IMR-90 (cell line): ENCODE measurements at regions not wholly inside any gene's neighbourhood (a gene's known extent, or its start where the extent isn't known, plus 50 kb on each side); places are given as distances from the start of the nearest gene placed in this dataset.
A peak's percentile ranks its signal among the peaks of the same experiment; 100 is the strongest.

Experiments
- ATAC-seq: fragments of 200-7000 bp; cut with Tn5 transposase; 2 replicates; pipeline ENCODE4 v1.9.1; 2020; ENCODE audit warnings: low read depth, mild to moderate bottlenecking, moderate library complexity
- BruUV-seq: library from RNA; stranded (reverse); fragments of 400-500 nt; replicated peaks from 2 replicates; lab custom pipeline; 2021; lab: Mats Ljungman, UMichigan
- CTCF ChIA-PET: fragments of 300-600 bp; formaldehyde crosslinking; extraction: SDS; loops from one replicate; lab custom pipeline; 2021; ENCODE audit warnings: antibody characterized with exemption; lab: Yijun Ruan, JAX
- POLR2A ChIA-PET: fragments of 300-600 bp; sonication (Branson Sonifier 250); formaldehyde crosslinking; loops from one replicate; lab custom pipeline; 2022; ENCODE audit warnings: antibody characterized with exemption; ENCODE audit not compliant: unreplicated experiment; lab: Charles Lee
- DNase-seq: peaks from one replicate; pipeline ENCODE4 v3.0.0; 2013
- H2AFZ ChIP-seq: replicated peaks from 2 replicates; pipeline ENCODE3; 2013; ENCODE audit warnings: low read length, mild to moderate bottlenecking; ENCODE audit not compliant: poor library complexity
- H2AK5ac ChIP-seq: 2 replicates; pipeline ENCODE4 v1.6.1; 2013; ENCODE audit warnings: low read depth, low read length, inconsistent platforms
- H2AK9ac ChIP-seq: replicated peaks from 2 replicates; pipeline ENCODE3; 2013; ENCODE audit warnings: mild to moderate bottlenecking, low read depth, low read length, moderate library complexity; ENCODE audit not compliant: poor library complexity
- H2BK120ac ChIP-seq: 2 replicates; pipeline ENCODE4 v1.6.1; 2013; ENCODE audit warnings: low read depth, low read length, inconsistent platforms
- H2BK15ac ChIP-seq: 3 replicates; pipeline ENCODE4 v1.6.1; 2013; ENCODE audit warnings: low read depth, low read length, inconsistent platforms
- H2BK20ac ChIP-seq: 2 replicates; pipeline ENCODE4 v1.6.1; 2013; ENCODE audit warnings: low read depth, mild to moderate bottlenecking, inconsistent platforms, low read length, moderate library complexity
- H2BK5ac ChIP-seq: 2 replicates; pipeline ENCODE4 v1.6.1; 2013; ENCODE audit warnings: mild to moderate bottlenecking, low read depth, low read length, inconsistent platforms; ENCODE audit not compliant: poor library complexity, severe bottlenecking
- H3K14ac ChIP-seq: replicated peaks from 2 replicates; pipeline ENCODE4 v1.6.1; 2013; ENCODE audit warnings: low read depth, low read length, inconsistent platforms
- H3K18ac ChIP-seq: 2 replicates; pipeline ENCODE4 v1.6.1; 2013; ENCODE audit warnings: low read depth, low read length, control low read depth
- H3K23ac ChIP-seq: 2 replicates; pipeline ENCODE4 v1.6.1; 2013; ENCODE audit warnings: low read depth, low read length, inconsistent platforms
- H3K27ac ChIP-seq: 2 replicates; pipeline ENCODE4 v1.5.1; 2013; ENCODE audit warnings: mild to moderate bottlenecking, control low read depth, low read length; ENCODE audit not compliant: insufficient read depth
- H3K27me3 ChIP-seq: 2 replicates; pipeline ENCODE4 v1.6.1; 2013; ENCODE audit warnings: low read length; ENCODE audit not compliant: control insufficient read depth, insufficient read depth
- H3K36me3 ChIP-seq: 2 replicates; pipeline ENCODE4 v1.6.1; 2013; ENCODE audit warnings: low read length, mixed read lengths; ENCODE audit not compliant: control insufficient read depth, insufficient read depth
- H3K4ac ChIP-seq: 2 replicates; pipeline ENCODE4 v1.6.1; 2013; ENCODE audit warnings: low read depth, low read length, inconsistent platforms
- H3K4me1 ChIP-seq: 2 replicates; pipeline ENCODE4 v1.6.1; 2013; ENCODE audit warnings: low read length, mixed read lengths; ENCODE audit not compliant: control insufficient read depth, insufficient read depth
- H3K4me2 ChIP-seq: 2 replicates; pipeline ENCODE4 v1.6.1; 2013; ENCODE audit warnings: low read depth, mild to moderate bottlenecking, control low read depth, low read length, moderate library complexity
- H3K4me3 ChIP-seq: 2 replicates; pipeline ENCODE4 v1.5.1; 2013; ENCODE audit warnings: low read depth, mild to moderate bottlenecking, control low read depth, low read length, moderate library complexity; ENCODE audit not compliant: insufficient read depth
- H3K56ac ChIP-seq: 2 replicates; pipeline ENCODE4 v1.6.1; 2013; ENCODE audit warnings: low read length, inconsistent platforms; ENCODE audit not compliant: insufficient read depth; ENCODE audit errors: extremely low read depth
- H3K79me1 ChIP-seq, 2 experiments: 2 replicates each; pipeline ENCODE4 v1.6.1; 2013; ENCODE audit warnings: low read length in 2 of 2, inconsistent platforms in 1 of 2, low read depth in 1 of 2
- H3K9ac ChIP-seq: 2 replicates; pipeline ENCODE4 v1.6.1; 2013; ENCODE audit warnings: low read depth, low read length, control low read depth
- H3K9me1 ChIP-seq: 2 replicates; pipeline ENCODE4 v1.6.1; 2013; ENCODE audit warnings: low read length, inconsistent platforms; ENCODE audit not compliant: insufficient read depth
- H3K9me3 ChIP-seq: 2 replicates; pipeline ENCODE4 v1.6.1; 2013; ENCODE audit warnings: low read length; ENCODE audit not compliant: control insufficient read depth, insufficient read depth
- H4K20me1 ChIP-seq: 2 replicates; pipeline ENCODE4 v1.6.1; 2013; ENCODE audit warnings: low read length, inconsistent platforms; ENCODE audit not compliant: insufficient read depth
- H4K5ac ChIP-seq: 2 replicates; pipeline ENCODE4 v1.6.1; 2013; ENCODE audit warnings: mild to moderate bottlenecking, low read depth, low read length, control low read depth
- H4K8ac ChIP-seq, 2 experiments: 2 replicates each; pipeline ENCODE4 v1.6.1; 2013; ENCODE audit warnings: low read depth in 2 of 2, low read length in 2 of 2, control low read depth in 1 of 2, inconsistent platforms in 1 of 2
- H4K91ac ChIP-seq: 2 replicates; pipeline ENCODE4 v1.6.1; 2013; ENCODE audit warnings: low read depth, low read length, inconsistent platforms; ENCODE audit not compliant: insufficient read depth
- FOS ChIP-seq: fragments of 150-350 bp; IDR thresholded peaks from 2 replicates; pipeline ENCODE4 v1.6.1; 2016; ENCODE audit warnings: low read depth, low read length
- RFX5 ChIP-seq: IDR thresholded peaks from 2 replicates; pipeline ENCODE4 v1.8.0; 2012; ENCODE audit warnings: low read depth, mild to moderate bottlenecking, low read length, moderate library complexity
- dilution Hi-C: fragments of 300-500 bp; cut with HindIII; formaldehyde crosslinking; loops from one replicate; pipeline ENCODE4 v1.14.3; 2018; ENCODE audit warnings: low sequenced_read_pairs; ENCODE audit not compliant: unreplicated experiment
- in situ Hi-C: fragments of 300-500 bp; cut with MboI; formaldehyde crosslinking; loops from 3 replicates; pipeline ENCODE4 v1.14.3; 2019; ENCODE audit warnings: low sequenced_read_pairs, inconsistent platforms, mixed read lengths
- intact Hi-C: fragments of 100-400 bp; cut with micrococcal nuclease; formaldehyde crosslinking; loops from 2 replicates; pipeline ENCODE4 v1.10.0; 2022

DNA sequence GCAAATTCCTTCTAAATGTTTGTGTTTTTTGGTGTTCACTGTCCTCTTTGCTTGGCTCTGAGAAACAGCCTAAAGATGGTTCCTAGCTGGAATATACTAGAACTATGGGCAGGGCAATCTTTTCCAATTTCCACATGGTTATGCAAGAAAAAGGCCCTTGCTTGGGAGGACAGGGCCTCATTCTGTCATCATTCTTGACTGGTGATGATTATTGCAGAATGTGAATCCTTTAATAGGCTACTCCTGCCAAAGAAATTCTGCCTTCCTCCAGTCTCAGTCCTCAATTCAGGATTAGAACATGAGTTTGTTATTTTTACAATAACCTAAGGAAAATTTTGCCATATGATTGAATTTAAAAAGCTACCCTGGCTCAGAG, 218.7 kb downstream of the HNMT start:
- Histone ChIP-seq H3K14ac (no peak overlapping the region), H2BK15ac (no peak overlapping the region), H3K4me3 (no peak overlapping the region), H3K9ac (no peak overlapping the region), H3K27ac (no peak overlapping the region), H4K20me1 (no peaks in the 10 kb centered on the region), H3K27me3 (no peaks in the 10 kb centered on the region), H3K9me3 (no peaks in the 10 kb centered on the region), H3K4me2 (no peak overlapping the region), H2AK5ac (no peak overlapping the region), H2BK120ac (no peak overlapping the region), H3K36me3 (no peaks in the 10 kb centered on the region), H2BK20ac (no peak overlapping the region), H3K4ac (no peak overlapping the region), H2BK5ac (no peak overlapping the region), H4K8ac (no peak overlapping the region), H3K79me1 (no peaks in the 10 kb centered on the region), H3K4me1 (no peaks in the 10 kb centered on the region), H4K5ac (no peak overlapping the region), H3K23ac (no peak overlapping the region), H2AFZ (no peak overlapping the region), H3K9me1 (no peaks in the 10 kb centered on the region), H4K91ac (no peak overlapping the region), H3K56ac (no peak overlapping the region), H2AK9ac (no peak overlapping the region), H3K18ac (no peak overlapping the region)
- intact Hi-C loops (no loop called here), in situ Hi-C loops (no loop called here), dilution Hi-C loops (no loop called here)
- DNase-seq (no peak), ATAC-seq (peak; percentile 14; the same call in 1 of the 2 replicates)
- CTCF ChIA-PET = interaction anchor here (0.8 kb wide), 1 partner anchor 31 kb away, joined by 3 read pairs; no protein-coding TSS in a partner anchor
- POLR2A ChIA-PET = no interaction called here
- TF ChIP-seq RFX5 (no peak), FOS (no peak)
- no TSS peak for BruUV-seq
